Fibroblast of skin of left quadriceps (primary cell): ENCODE measurements at regions not wholly inside any gene's neighbourhood (a gene's known extent, or its start where the extent isn't known, plus 50 kb on each side); places are given as distances from the start of the nearest gene placed in this dataset.

ENCODE experiments used
- DNase-seq, 2 experiments: peaks; one replicate each; pipeline ENCODE4 v3.0.0-alpha.2; 2013; ENCODE audit warnings: low read depth in 2 of 2

- DNase-seq = no peak
Measured at GRCh38 chr12:88644946-88645702, 64.9 kb upstream of the KITLG start.

GRCh38 chr12:88643685-88644084 is 63.4 kb upstream of the KITLG start:
- no peak for DNase-seq

GRCh38 chr12:88642675-88643431 is 62.6 kb upstream of the KITLG start:
- DNase-seq = no peak

DNA sequence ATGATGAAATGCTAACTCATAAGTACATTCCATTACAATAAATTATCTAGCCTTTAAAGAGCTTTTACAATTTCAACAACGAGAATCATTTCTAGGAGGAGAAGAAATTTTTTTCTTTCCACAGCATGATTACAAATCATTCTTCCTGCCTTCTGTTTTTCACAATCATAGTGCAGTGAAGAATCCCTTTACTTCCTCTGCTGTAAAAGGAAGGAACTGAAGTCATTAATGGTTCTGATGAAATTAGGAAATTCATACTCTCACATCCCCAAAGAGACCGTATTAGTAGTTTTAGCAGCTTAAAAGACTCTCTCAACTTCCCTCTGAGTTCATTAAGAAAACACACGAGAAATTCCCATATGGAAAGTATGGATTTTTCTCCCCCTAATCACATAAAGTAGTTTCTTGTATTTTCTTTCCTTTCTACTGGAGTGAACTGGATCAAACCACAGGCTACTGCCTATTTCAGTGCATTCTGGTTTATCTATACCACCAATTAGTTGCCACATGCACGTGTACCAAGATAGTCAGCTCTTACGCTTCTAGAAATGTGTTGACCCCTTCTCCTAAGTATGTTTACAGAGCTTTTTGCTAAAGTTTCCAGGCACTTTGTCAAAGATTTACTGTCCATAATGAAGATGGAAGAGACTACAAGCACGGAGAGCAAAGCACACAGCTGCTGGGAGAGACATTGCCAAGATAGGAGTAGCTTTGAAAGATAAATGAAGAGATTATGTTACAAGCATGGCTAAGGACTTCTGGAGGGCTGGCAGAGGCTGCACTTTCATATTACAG is 58.9 kb upstream of the KITLG start:
- peak; percentile 55 to 56 for DNase-seq

GRCh38 chr12:88638388-88638787 is 58.1 kb upstream of the KITLG start:
- DNase-seq = no peak

- DNase-seq = no peak
Measured at GRCh38 chr12:88634008-88634407, 53.7 kb upstream of the KITLG start.

DNA sequence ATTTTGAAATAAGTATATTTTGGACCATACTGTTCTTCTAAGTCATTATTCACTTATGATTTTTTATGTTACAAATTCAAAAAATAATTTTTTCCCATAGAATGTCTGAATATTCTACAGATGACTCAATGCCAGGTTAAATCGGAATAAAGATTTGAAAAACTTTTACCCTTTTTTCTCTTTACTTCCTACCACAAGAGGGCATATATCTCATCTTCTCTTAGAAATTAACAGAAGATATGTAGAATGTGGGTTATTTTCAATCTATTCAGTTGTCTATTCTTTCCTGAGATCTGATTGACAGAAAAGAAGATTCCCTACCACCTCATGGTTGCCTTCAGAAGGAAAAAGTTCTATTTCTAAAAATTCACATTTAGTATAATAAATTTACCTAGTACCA is 53.0 kb upstream of the KITLG start:
- no peak for DNase-seq

- DNase-seq = no peak
Measured at GRCh38 chr12:88630561-88630960, 50.3 kb upstream of the KITLG start.
